GM23338 (cell line): ENCODE measurements at regions not wholly inside any gene's neighbourhood (a gene's known extent, or its start where the extent isn't known, plus 50 kb on each side); places are given as distances from the start of the nearest gene placed in this dataset.

ENCODE experiments used
- ATAC-seq: fragments of 200-7000 bp; cut with Tn5 transposase; 3 replicates; pipeline ENCODE4 v1.9.1; 2020
- DNase-seq: peaks from one replicate; pipeline ENCODE4 v3.0.0-alpha.2; 2015; ENCODE audit warnings: low spot score
- H2AFZ ChIP-seq: fragments of 200-600 bp; sonication (generic); 2 replicates; pipeline ENCODE4 v1.8.0; 2016; ENCODE audit warnings: antibody characterized with exemption, mild to moderate bottlenecking, moderate library complexity
- H3F3A ChIP-seq: fragments of 200-600 bp; sonication (generic); replicated peaks from 2 replicates; pipeline ENCODE4 v1.8.0; 2017; ENCODE audit warnings: antibody characterized with exemption, mixed run types, low read depth
- H3K27ac ChIP-seq: fragments of 200-600 bp; sonication (generic); 2 replicates; pipeline ENCODE4 v1.6.1; 2016; ENCODE audit warnings: low read depth
- H3K27me3 ChIP-seq: fragments of 200-600 bp; sonication (generic); 2 replicates; pipeline ENCODE4 v1.8.0; 2016; ENCODE audit warnings: mild to moderate bottlenecking, mixed run types, moderate library complexity; ENCODE audit not compliant: insufficient read depth
- H3K36me3 ChIP-seq: fragments of 200-600 bp; sonication (generic); 2 replicates; pipeline ENCODE4 v1.8.0; 2016; ENCODE audit warnings: mild to moderate bottlenecking; ENCODE audit not compliant: insufficient read depth
- H3K4me1 ChIP-seq: fragments of 200-600 bp; sonication (generic); 2 replicates; pipeline ENCODE4 v1.8.0; 2016; ENCODE audit warnings: mild to moderate bottlenecking, moderate library complexity; ENCODE audit not compliant: insufficient read depth
- H3K4me2 ChIP-seq: fragments of 200-600 bp; sonication (generic); 2 replicates; pipeline ENCODE4 v1.7.1; 2017; ENCODE audit warnings: mixed run types
- H3K4me3 ChIP-seq: fragments of 200-600 bp; sonication (generic); 2 replicates; pipeline ENCODE4 v1.6.1; 2016; ENCODE audit warnings: mixed run types
- H3K79me2 ChIP-seq: fragments of 200-600 bp; sonication (generic); replicated peaks from 2 replicates; pipeline ENCODE4 v1.8.0; 2017; ENCODE audit warnings: mild to moderate bottlenecking; ENCODE audit not compliant: insufficient read depth
- H3K9me2 ChIP-seq: fragments of 200-600 bp; sonication (generic); 2 replicates; pipeline ENCODE4 v1.8.0; 2017; ENCODE audit not compliant: insufficient read depth
- H4K20me1 ChIP-seq: fragments of 200-600 bp; sonication (generic); replicated peaks from 2 replicates; pipeline ENCODE4 v1.8.0; 2017; ENCODE audit warnings: mild to moderate bottlenecking; ENCODE audit not compliant: insufficient read depth
- H3K27ac Mint-ChIP-seq: 2 replicates; pipeline ENCODE4 v1.8.0; 2020; ENCODE audit warnings: inconsistent platforms, mild to moderate bottlenecking, moderate library complexity, mixed read lengths
- H3K27me3 Mint-ChIP-seq: 3 replicates; pipeline ENCODE4 v1.8.0; 2022; ENCODE audit warnings: low read depth, mild to moderate bottlenecking, moderate library complexity, mixed read lengths, inconsistent platforms; ENCODE audit not compliant: insufficient read depth, poor library complexity
- H3K36me3 Mint-ChIP-seq: 3 replicates; pipeline ENCODE4 v1.8.0; 2021; ENCODE audit warnings: low read depth, mild to moderate bottlenecking, inconsistent platforms, moderate library complexity, mixed read lengths
- H3K4me1 Mint-ChIP-seq: 3 replicates; pipeline ENCODE4 v1.8.0; 2020; ENCODE audit warnings: mild to moderate bottlenecking, inconsistent platforms, mixed read lengths
- H3K4me3 Mint-ChIP-seq: 3 replicates; pipeline ENCODE4 v1.8.0; 2021; ENCODE audit warnings: moderate library complexity, mild to moderate bottlenecking, inconsistent platforms, mixed read lengths
- H3K9me3 Mint-ChIP-seq: 3 replicates; pipeline ENCODE4 v1.8.0; 2020; ENCODE audit warnings: moderate library complexity, mild to moderate bottlenecking, inconsistent platforms, mixed read lengths
- CREB1 ChIP-seq: fragments of 250-450 bp; sonication (Bioruptor Pico); IDR thresholded peaks from 2 replicates; pipeline ENCODE4 v1.5.0; 2020; ENCODE audit warnings: low read depth, mild to moderate bottlenecking, moderate library complexity
- EZH2 ChIP-seq: fragments of 200-600 bp; sonication (generic); IDR thresholded peaks from one replicate; pipeline ENCODE4 v1.8.0; 2017; ENCODE audit warnings: antibody characterized with exemption, mild to moderate bottlenecking, low read depth; ENCODE audit not compliant: unreplicated experiment
- EZH2phosphoT487 ChIP-seq: fragments of 200-600 bp; sonication (generic); IDR thresholded peaks from one replicate; pipeline ENCODE4 v1.8.1; 2018; ENCODE audit warnings: antibody characterized with exemption; ENCODE audit not compliant: unreplicated experiment
- JUNB ChIP-seq: IDR thresholded peaks from one replicate; pipeline ENCODE4 v1.6.1; 2016; ENCODE audit warnings: antibody characterized with exemption; ENCODE audit not compliant: unreplicated experiment
- NANOG ChIP-seq: IDR thresholded peaks from 2 replicates; pipeline ENCODE4 v1.6.1; 2016; ENCODE audit warnings: antibody characterized with exemption, borderline replicate concordance
- POLR2AphosphoS5 ChIP-seq: IDR thresholded peaks from 2 replicates; pipeline ENCODE4 v1.6.1; 2016; ENCODE audit warnings: antibody characterized with exemption, low read depth
- STAT1 ChIP-seq: IDR thresholded peaks from one replicate; pipeline ENCODE4 v1.6.1; 2016; ENCODE audit warnings: antibody characterized with exemption; ENCODE audit not compliant: unreplicated experiment
- ZNF114 ChIP-seq: fragments of 250-450 bp; sonication (Bioruptor Pico); IDR thresholded peaks from 2 replicates; pipeline ENCODE4 v1.5.0; 2020; ENCODE audit warnings: mild to moderate bottlenecking, moderate library complexity
- ZNF331 ChIP-seq: fragments of 250-450 bp; sonication (Bioruptor Pico); IDR thresholded peaks from 2 replicates; pipeline ENCODE4 v1.5.0; 2020; ENCODE audit warnings: low read depth, mild to moderate bottlenecking, moderate library complexity
- TF ChIP-seq, protein P1 (sequence below): IDR thresholded peaks from one replicate; pipeline ENCODE4 v1.6.1; 2018; ENCODE audit warnings: antibody characterized with exemption; ENCODE audit not compliant: unreplicated experiment
- TF ChIP-seq, protein P2 (sequence below): IDR thresholded peaks from 2 replicates; pipeline ENCODE4 v1.6.1; 2016; ENCODE audit warnings: antibody characterized with exemption
- TF ChIP-seq, protein P3 (sequence below): fragments of 250-450 bp; sonication (Bioruptor Pico); IDR thresholded peaks from 2 replicates; pipeline ENCODE4 v1.5.0; 2020; ENCODE audit warnings: mild to moderate bottlenecking, moderate library complexity
- TF ChIP-seq, protein P4 (sequence below), 2 experiments: fragments of 200-600 bp in 1 of 2; sonication (generic) in 1 of 2; conservative IDR thresholded peaks; 2 replicates each; pipeline versions ENCODE4 v1.5.1 to v1.6.1; 2016 to 2017; ENCODE audit warnings: antibody characterized with exemption in 2 of 2, low read depth in 2 of 2, mild to moderate bottlenecking in 2 of 2, moderate library complexity in 1 of 2

DNA sequence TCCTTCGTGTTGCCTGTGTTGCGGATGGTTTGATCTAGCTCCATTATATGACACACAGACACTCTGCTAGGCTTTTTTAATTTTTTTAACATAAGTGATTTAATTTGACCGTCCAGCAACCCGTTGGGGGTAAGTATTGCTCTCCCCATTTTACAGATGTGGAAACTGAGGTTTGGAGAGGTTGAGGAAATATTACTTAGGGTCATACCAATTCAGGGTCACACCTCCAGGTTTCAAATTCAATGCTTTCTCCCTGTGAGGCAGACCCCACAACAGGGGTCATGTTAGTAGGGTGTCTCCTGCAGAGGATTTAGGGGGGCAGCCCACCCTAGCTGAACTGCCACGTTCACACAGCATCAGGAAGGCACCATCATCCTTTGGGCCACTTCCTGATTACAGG, 179.4 kb downstream of the COPRS start:
- Histone ChIP-seq H4K20me1 (no peaks in the 10 kb centered on the region), H3K4me2 (no peak overlapping the region), H3K36me3 (no peaks in the 10 kb centered on the region), H3K27ac (no peak overlapping the region), H3K4me3 (no peak overlapping the region), H3K27me3 (no peaks in the 10 kb centered on the region), H3K79me2 (no peaks in the 10 kb centered on the region), H3K9me2 (no peaks in the 10 kb centered on the region), H2AFZ (no peak overlapping the region; the same call in 1 of the 2 replicates), H3K4me1 (no peaks in the 10 kb centered on the region), H3F3A (no peaks in the 10 kb centered on the region)
- no peaks in the 10 kb centered on the region for H3K4me1 Mint-ChIP-seq
- no peak overlapping the region for H3K4me3 Mint-ChIP-seq
- DNase-seq: no peak
- peaks cover 6% of the 10 kb centered on the region; the same call in 1 of the 3 replicates for H3K9me3 Mint-ChIP-seq
- no peak overlapping the region for H3K27ac Mint-ChIP-seq
- TF ChIP-seq STAT1 (no peak), POLR2AphosphoS5 (no peak), NANOG (no peak), ZNF331 (CRISPR knock-in tag) (no peak), EZH2 (no peak), JUNB (no peak), ZNF114 (CRISPR knock-in tag) (no peak), CREB1 (no peak), EZH2phosphoT487 (no peak)
- TF ChIP-seq, protein P1, sequence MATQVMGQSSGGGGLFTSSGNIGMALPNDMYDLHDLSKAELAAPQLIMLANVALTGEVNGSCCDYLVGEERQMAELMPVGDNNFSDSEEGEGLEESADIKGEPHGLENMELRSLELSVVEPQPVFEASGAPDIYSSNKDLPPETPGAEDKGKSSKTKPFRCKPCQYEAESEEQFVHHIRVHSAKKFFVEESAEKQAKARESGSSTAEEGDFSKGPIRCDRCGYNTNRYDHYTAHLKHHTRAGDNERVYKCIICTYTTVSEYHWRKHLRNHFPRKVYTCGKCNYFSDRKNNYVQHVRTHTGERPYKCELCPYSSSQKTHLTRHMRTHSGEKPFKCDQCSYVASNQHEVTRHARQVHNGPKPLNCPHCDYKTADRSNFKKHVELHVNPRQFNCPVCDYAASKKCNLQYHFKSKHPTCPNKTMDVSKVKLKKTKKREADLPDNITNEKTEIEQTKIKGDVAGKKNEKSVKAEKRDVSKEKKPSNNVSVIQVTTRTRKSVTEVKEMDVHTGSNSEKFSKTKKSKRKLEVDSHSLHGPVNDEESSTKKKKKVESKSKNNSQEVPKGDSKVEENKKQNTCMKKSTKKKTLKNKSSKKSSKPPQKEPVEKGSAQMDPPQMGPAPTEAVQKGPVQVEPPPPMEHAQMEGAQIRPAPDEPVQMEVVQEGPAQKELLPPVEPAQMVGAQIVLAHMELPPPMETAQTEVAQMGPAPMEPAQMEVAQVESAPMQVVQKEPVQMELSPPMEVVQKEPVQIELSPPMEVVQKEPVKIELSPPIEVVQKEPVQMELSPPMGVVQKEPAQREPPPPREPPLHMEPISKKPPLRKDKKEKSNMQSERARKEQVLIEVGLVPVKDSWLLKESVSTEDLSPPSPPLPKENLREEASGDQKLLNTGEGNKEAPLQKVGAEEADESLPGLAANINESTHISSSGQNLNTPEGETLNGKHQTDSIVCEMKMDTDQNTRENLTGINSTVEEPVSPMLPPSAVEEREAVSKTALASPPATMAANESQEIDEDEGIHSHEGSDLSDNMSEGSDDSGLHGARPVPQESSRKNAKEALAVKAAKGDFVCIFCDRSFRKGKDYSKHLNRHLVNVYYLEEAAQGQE: no peak
- TF ChIP-seq, protein P2, sequence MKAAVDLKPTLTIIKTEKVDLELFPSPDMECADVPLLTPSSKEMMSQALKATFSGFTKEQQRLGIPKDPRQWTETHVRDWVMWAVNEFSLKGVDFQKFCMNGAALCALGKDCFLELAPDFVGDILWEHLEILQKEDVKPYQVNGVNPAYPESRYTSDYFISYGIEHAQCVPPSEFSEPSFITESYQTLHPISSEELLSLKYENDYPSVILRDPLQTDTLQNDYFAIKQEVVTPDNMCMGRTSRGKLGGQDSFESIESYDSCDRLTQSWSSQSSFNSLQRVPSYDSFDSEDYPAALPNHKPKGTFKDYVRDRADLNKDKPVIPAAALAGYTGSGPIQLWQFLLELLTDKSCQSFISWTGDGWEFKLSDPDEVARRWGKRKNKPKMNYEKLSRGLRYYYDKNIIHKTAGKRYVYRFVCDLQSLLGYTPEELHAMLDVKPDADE: no peak
- TF ChIP-seq, protein P3, sequence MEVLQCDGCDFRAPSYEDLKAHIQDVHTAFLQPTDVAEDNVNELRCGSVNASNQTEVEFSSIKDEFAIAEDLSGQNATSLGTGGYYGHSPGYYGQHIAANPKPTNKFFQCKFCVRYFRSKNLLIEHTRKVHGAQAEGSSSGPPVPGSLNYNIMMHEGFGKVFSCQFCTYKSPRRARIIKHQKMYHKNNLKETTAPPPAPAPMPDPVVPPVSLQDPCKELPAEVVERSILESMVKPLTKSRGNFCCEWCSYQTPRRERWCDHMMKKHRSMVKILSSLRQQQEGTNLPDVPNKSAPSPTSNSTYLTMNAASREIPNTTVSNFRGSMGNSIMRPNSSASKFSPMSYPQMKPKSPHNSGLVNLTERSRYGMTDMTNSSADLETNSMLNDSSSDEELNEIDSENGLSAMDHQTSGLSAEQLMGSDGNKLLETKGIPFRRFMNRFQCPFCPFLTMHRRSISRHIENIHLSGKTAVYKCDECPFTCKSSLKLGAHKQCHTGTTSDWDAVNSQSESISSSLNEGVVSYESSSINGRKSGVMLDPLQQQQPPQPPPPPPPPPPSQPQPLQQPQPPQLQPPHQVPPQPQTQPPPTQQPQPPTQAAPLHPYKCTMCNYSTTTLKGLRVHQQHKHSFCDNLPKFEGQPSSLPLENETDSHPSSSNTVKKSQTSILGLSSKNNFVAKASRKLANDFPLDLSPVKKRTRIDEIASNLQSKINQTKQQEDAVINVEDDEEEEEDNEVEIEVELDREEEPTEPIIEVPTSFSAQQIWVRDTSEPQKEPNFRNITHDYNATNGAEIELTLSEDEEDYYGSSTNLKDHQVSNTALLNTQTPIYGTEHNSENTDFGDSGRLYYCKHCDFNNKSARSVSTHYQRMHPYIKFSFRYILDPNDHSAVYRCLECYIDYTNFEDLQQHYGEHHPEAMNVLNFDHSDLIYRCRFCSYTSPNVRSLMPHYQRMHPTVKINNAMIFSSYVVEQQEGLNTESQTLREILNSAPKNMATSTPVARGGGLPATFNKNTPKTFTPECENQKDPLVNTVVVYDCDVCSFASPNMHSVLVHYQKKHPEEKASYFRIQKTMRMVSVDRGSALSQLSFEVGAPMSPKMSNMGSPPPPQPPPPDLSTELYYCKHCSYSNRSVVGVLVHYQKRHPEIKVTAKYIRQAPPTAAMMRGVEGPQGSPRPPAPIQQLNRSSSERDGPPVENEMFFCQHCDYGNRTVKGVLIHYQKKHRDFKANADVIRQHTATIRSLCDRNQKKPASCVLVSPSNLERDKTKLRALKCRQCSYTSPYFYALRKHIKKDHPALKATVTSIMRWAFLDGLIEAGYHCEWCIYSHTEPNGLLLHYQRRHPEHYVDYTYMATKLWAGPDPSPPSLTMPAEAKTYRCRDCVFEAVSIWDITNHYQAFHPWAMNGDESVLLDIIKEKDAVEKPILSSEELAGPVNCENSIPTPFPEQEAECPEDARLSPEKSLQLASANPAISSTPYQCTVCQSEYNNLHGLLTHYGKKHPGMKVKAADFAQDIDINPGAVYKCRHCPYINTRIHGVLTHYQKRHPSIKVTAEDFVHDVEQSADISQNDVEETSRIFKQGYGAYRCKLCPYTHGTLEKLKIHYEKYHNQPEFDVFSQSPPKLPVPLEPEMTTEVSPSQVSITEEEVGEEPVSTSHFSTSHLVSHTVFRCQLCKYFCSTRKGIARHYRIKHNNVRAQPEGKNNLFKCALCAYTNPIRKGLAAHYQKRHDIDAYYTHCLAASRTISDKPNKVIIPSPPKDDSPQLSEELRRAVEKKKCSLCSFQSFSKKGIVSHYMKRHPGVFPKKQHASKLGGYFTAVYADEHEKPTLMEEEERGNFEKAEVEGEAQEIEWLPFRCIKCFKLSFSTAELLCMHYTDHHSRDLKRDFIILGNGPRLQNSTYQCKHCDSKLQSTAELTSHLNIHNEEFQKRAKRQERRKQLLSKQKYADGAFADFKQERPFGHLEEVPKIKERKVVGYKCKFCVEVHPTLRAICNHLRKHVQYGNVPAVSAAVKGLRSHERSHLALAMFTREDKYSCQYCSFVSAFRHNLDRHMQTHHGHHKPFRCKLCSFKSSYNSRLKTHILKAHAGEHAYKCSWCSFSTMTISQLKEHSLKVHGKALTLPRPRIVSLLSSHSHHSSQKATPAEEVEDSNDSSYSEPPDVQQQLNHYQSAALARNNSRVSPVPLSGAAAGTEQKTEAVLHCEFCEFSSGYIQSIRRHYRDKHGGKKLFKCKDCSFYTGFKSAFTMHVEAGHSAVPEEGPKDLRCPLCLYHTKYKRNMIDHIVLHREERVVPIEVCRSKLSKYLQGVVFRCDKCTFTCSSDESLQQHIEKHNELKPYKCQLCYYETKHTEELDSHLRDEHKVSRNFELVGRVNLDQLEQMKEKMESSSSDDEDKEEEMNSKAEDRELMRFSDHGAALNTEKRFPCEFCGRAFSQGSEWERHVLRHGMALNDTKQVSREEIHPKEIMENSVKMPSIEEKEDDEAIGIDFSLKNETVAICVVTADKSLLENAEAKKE: no peak
- TF ChIP-seq, protein P4, sequence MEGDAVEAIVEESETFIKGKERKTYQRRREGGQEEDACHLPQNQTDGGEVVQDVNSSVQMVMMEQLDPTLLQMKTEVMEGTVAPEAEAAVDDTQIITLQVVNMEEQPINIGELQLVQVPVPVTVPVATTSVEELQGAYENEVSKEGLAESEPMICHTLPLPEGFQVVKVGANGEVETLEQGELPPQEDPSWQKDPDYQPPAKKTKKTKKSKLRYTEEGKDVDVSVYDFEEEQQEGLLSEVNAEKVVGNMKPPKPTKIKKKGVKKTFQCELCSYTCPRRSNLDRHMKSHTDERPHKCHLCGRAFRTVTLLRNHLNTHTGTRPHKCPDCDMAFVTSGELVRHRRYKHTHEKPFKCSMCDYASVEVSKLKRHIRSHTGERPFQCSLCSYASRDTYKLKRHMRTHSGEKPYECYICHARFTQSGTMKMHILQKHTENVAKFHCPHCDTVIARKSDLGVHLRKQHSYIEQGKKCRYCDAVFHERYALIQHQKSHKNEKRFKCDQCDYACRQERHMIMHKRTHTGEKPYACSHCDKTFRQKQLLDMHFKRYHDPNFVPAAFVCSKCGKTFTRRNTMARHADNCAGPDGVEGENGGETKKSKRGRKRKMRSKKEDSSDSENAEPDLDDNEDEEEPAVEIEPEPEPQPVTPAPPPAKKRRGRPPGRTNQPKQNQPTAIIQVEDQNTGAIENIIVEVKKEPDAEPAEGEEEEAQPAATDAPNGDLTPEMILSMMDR (conservative IDR thresholded peaks at IDR 0.05; ENCODE audit: low read depth in 2 of 2): no peak
- no peaks in the 10 kb centered on the region for H3K36me3 Mint-ChIP-seq
- H3K27me3 Mint-ChIP-seq: no peaks in the 10 kb centered on the region
- ATAC-seq: no peak
